HepG2 (cell line): ENCODE measurements at regions not wholly inside any gene's neighbourhood (a gene's known extent, or its start where the extent isn't known, plus 50 kb on each side); places are given as distances from the start of the nearest gene placed in this dataset.

Experiments used
- ATAC-seq: fragments of 200-7000 bp; cut with Tn5 transposase; 3 replicates; pipeline ENCODE4 v1.9.1; 2020; ENCODE audit warnings: mild to moderate bottlenecking, moderate library complexity
- BruUV-seq: library from RNA; stranded (reverse); fragments of 400-500 nt; replicated peaks from 2 replicates; lab custom pipeline; 2021; lab: Mats Ljungman, UMichigan
- CTCF ChIA-PET: fragments of 300-600 bp; formaldehyde crosslinking; extraction: SDS; loops from one replicate; lab custom pipeline; 2021; ENCODE audit warnings: low total read pairs, inconsistent platforms, low intra/inter-chr PET ratio; lab: Yijun Ruan, JAX
- POLR2A ChIA-PET: fragments of 350-600 bp; sonication (Branson Sonifier 250); formaldehyde crosslinking; loops from one replicate; lab custom pipeline; 2020; ENCODE audit warnings: antibody characterized with exemption, inconsistent platforms; lab: Yijun Ruan, JAX
- DNase-seq: peaks from one replicate; pipeline ENCODE4 v3.0.0-alpha.2; 2015; ENCODE audit warnings: low spot score
- FAIRE-seq: peaks from 3 replicates; lab custom pipeline; 2011; peaks lifted over from hg19 to GRCh38; lab: Jason Lieb, UNC
- H2AFZ ChIP-seq: one replicate; pipeline ENCODE4 v1.6.1; 2011; ENCODE audit warnings: low read length, inconsistent platforms
- H3K27ac ChIP-seq: fragments of 300-600 bp; 3 replicates; pipeline ENCODE4 v1.8.0; 2011; ENCODE audit warnings: mixed run types, mild to moderate bottlenecking, mixed read lengths, low read length, inconsistent platforms; ENCODE audit not compliant: insufficient read depth; ENCODE audit errors: extremely low read length
- H3K27me3 ChIP-seq, 2 experiments: fragments of 200-600 bp in 1 of 2; 2 replicates in 1 of 2; 3 replicates in 1 of 2; pipeline versions ENCODE4 v1.6.0 to v1.8.0; 2011; ENCODE audit warnings: low read length in 2 of 2, mild to moderate bottlenecking in 2 of 2, moderate library complexity in 2 of 2, inconsistent platforms in 1 of 2; ENCODE audit not compliant: insufficient read depth in 2 of 2, control insufficient read depth in 1 of 2
- H3K36me3 ChIP-seq, 2 experiments: fragments of 200-600 bp in 1 of 2; replicated peaks in 1 of 2; 2 replicates in 1 of 2; 3 replicates in 1 of 2; pipeline versions ENCODE4 v1.5.1 to v1.8.0; 2011; ENCODE audit warnings: low read length in 2 of 2, inconsistent platforms in 1 of 2; ENCODE audit not compliant: insufficient read depth in 2 of 2, control insufficient read depth in 1 of 2
- H3K4me1 ChIP-seq: 2 replicates; pipeline ENCODE4 v1.5.1; 2012; ENCODE audit warnings: low read length, inconsistent platforms; ENCODE audit not compliant: insufficient read depth
- H3K4me2 ChIP-seq: 2 replicates; pipeline ENCODE4 v1.6.0; 2011; ENCODE audit warnings: low read depth, low read length, inconsistent platforms
- H3K4me3 ChIP-seq, 3 experiments: fragments of 200-600 bp in 1 of 3; sonication (generic), shearing (Covaris generic) in 1 of 3; replicated peaks in 1 of 3; 2 replicates each; pipeline ENCODE4 v1.5.1; 2011 to 2016; ENCODE audit warnings: low read length in 3 of 3, inconsistent platforms in 2 of 3, low read depth in 2 of 3, mild to moderate bottlenecking in 2 of 3, control low read depth in 1 of 3, mixed read lengths in 1 of 3; ENCODE audit not compliant: insufficient read depth in 1 of 3
- H3K79me2 ChIP-seq: one replicate; pipeline ENCODE4 v1.6.1; 2011; ENCODE audit warnings: low read length, inconsistent platforms; ENCODE audit not compliant: insufficient read depth
- H3K9ac ChIP-seq: 2 replicates; pipeline ENCODE4 v1.6.0; 2011; ENCODE audit warnings: mild to moderate bottlenecking, low read depth, low read length, inconsistent platforms; ENCODE audit not compliant: insufficient read depth
- H3K9me3 ChIP-seq: 2 replicates; pipeline ENCODE4 v1.5.1; 2012; ENCODE audit warnings: mild to moderate bottlenecking, low read length
- H4K20me1 ChIP-seq: 2 replicates; pipeline ENCODE4 v1.6.0; 2011; ENCODE audit warnings: inconsistent platforms, mild to moderate bottlenecking, low read length, moderate library complexity; ENCODE audit not compliant: insufficient read depth
- ATF3 ChIP-seq: sonication (generic); formaldehyde crosslinking; IDR thresholded peaks from 2 replicates; pipeline ENCODE4 v1.4.0; 2020; ENCODE audit warnings: missing genetic modification reagents
- CCAR2 ChIP-seq: fragments of 200-400 bp; formaldehyde crosslinking; optimal IDR thresholded peaks from 2 replicates; pipeline ENCODE3; 2018; ENCODE audit warnings: low read depth, mild to moderate bottlenecking, low read length, moderate library complexity
- E2F2 ChIP-seq: sonication (generic); formaldehyde crosslinking; IDR thresholded peaks from 2 replicates; pipeline ENCODE4 v1.4.0; 2020; ENCODE audit warnings: missing genetic modification reagents, borderline replicate concordance
- MEIS1 ChIP-seq: sonication (generic); formaldehyde crosslinking; IDR thresholded peaks from 2 replicates; pipeline ENCODE4 v1.9.0; 2021; ENCODE audit warnings: mild to moderate bottlenecking, missing genetic modification reagents, moderate library complexity, borderline replicate concordance
- NFE2 ChIP-seq: sonication (generic); formaldehyde crosslinking; IDR thresholded peaks from 2 replicates; pipeline ENCODE4 v1.4.0; 2020; ENCODE audit warnings: missing genetic modification reagents
- RBM39 ChIP-seq: fragments of 200-400 bp; formaldehyde crosslinking; IDR thresholded peaks from one replicate; pipeline ENCODE4 v1.6.1; 2018; ENCODE audit warnings: antibody characterized with exemption, mild to moderate bottlenecking, low read depth, low read length; ENCODE audit not compliant: poor library complexity, severe bottlenecking
- RCOR2 ChIP-seq: IDR thresholded peaks from 2 replicates; pipeline ENCODE4 v1.6.1; 2016; ENCODE audit warnings: missing biosample characterization, missing genetic modification reagents
- SALL2 ChIP-seq: sonication (generic); formaldehyde crosslinking; IDR thresholded peaks from 2 replicates; pipeline ENCODE4 v1.8.1; 2023; ENCODE audit warnings: mild to moderate bottlenecking, missing genetic modification reagents, inconsistent platforms
- ZNF180 ChIP-seq: sonication (generic); formaldehyde crosslinking; IDR thresholded peaks from 2 replicates; pipeline ENCODE4 v1.4.0; 2020; ENCODE audit warnings: low read depth, missing genetic modification reagents, borderline replicate concordance
- ZNF34 ChIP-seq: sonication (generic); formaldehyde crosslinking; IDR thresholded peaks from 2 replicates; pipeline ENCODE4 v1.4.0; 2020; ENCODE audit warnings: mild to moderate bottlenecking, missing genetic modification reagents, borderline replicate concordance
- ZNF672 ChIP-seq: sonication (generic); formaldehyde crosslinking; IDR thresholded peaks from 2 replicates; pipeline ENCODE4 v1.8.1; 2022; ENCODE audit warnings: missing genetic modification reagents
- in situ Hi-C: cut with HindIII; loops from 2 replicates; pipeline ENCODE4 v1.10.0; 2017; ENCODE audit warnings: low pct_unique_long_range_greater_than_20kb; ENCODE audit not compliant: extremely low pct_ligation_motif_present
- intact Hi-C: fragments of 100-400 bp; cut with micrococcal nuclease; formaldehyde crosslinking; loops from one replicate; pipeline ENCODE4 v1.10.0; 2022; ENCODE audit not compliant: unreplicated experiment
- TF ChIP-seq, protein P1 (sequence below): IDR thresholded peaks from 2 replicates; pipeline ENCODE4 v1.6.1; 2016; ENCODE audit warnings: mild to moderate bottlenecking, missing biosample characterization, missing genetic modification reagents

DNA sequence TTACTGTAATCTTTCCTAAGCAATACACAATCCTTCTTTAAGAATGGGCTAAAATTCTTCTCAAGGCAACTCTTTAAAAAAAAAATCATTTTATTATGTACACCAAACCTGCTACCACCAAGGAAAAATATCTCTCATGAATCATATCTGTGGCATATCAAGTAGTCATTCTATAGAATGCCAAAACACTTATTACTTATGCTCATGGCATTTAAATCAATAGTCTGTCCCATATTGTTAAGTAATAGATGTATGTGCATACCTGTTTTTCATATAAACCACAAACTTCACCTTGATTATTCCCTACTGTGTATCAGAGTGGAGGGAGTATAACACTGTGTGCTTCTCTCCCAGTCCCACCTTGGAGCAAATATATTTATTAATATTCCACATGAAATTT lies 95.8 kb upstream of the SETBP1 start:
- FAIRE-seq (no peak), ATAC-seq (no peak), DNase-seq (no peak)
- no peak overlapping the region for H3K4me3 ChIP-seq
- H3K9me3 ChIP-seq = no peaks in the 10 kb centered on the region
- H3K9ac ChIP-seq = no peak overlapping the region
- POLR2A ChIA-PET = no interaction called here
- no peaks in the 10 kb centered on the region for H3K27me3 ChIP-seq
- TF ChIP-seq SALL2 (CRISPR knock-in tag) = no peak
- TF ChIP-seq CCAR2 = no peak
- TF ChIP-seq RCOR2 = no peak
- TF ChIP-seq ATF3 (CRISPR knock-in tag) = no peak
- TF ChIP-seq, protein P1, sequence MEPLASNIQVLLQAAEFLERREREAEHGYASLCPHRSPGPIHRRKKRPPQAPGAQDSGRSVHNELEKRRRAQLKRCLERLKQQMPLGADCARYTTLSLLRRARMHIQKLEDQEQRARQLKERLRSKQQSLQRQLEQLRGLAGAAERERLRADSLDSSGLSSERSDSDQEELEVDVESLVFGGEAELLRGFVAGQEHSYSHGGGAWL (CRISPR knock-in tag) = no peak
- no peak for TF ChIP-seq ZNF34 (CRISPR knock-in tag)
- no peak for TF ChIP-seq ZNF180
- no peak for TF ChIP-seq NFE2 (CRISPR knock-in tag)
- TF ChIP-seq RBM39 = no peak
- no peak for TF ChIP-seq ZNF672
- TF ChIP-seq E2F2 = no peak
- TF ChIP-seq MEIS1 (CRISPR knock-in tag) = no peak
- no peak overlapping the region for H3K27ac ChIP-seq
- CTCF ChIA-PET = no interaction called here
- BruUV-seq = no TSS peak
- H3K36me3 ChIP-seq = no peaks in the 10 kb centered on the region
- no peak overlapping the region for H2AFZ ChIP-seq
- H3K4me1 ChIP-seq = no peaks in the 10 kb centered on the region
- no peaks in the 10 kb centered on the region for H4K20me1 ChIP-seq
- H3K79me2 ChIP-seq = no peaks in the 10 kb centered on the region
- intact Hi-C loops (no loop called here), in situ Hi-C loops (no loop called here)
- H3K4me2 ChIP-seq = no peak overlapping the region
